Middle frontal gyrus (tissue), 1 donor: ENCODE measurements at regions not wholly inside any gene's neighbourhood (a gene's known extent, or its start where the extent isn't known, plus 50 kb on each side); places are given as distances from the start of the nearest gene placed in this dataset.

Source experiments
- DNase-seq: peaks from one replicate; pipeline ENCODE4 v3.0.0-alpha.2; 2015; ENCODE audit warnings: low spot score; ENCODE audit errors: extremely low spot score

DNA sequence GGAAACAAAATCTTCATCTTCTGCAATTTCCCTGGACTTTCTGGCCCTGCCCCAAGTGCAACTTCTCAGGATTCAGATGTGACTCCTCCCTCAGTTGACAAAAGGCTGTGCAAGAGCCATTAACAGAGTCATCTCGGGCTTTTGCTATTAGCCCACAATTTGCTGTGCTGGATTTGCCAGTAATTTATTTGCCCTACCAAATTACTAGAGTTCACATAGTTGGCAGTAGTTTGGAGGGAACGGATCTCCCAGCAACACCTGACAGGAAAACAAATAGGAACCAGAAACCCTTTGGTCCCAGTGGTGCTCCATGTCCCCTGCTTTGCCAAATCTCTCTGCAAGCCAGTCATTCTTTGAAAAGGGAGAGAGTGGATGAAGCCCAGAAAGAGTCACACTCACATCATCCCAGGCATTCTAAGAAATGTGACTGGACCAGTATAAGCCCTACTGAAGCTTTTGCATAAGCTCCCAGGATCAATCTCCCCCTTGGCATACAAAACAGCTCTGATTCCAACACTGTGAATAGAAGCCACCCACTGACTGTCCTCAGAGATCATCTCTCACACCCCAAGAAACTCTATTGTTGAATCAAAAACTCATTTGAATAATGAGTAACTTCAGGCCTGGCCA lies 350.1 kb upstream of the NBEA start:
- DNase-seq, result no peak

DNA sequence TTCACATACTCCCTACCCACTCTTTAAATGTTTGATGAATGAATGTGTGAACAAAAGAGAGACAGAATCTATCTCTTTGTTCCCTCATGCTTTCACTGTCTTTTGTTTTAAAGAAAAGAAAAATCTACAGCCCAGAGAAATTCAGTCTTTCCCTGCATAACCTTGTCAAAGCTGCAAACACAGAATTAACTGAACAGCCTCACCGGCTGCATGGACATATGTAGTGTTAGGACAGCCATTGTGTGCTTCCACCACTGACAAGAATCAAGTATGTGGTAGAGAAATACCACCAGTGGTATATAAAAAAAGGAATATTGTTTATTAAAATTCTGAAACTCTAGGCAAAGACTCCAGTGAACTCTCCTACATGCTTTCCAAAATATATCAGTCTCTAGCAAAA lies 348.4 kb upstream of the NBEA start:
- DNase-seq, result no peak

DNA sequence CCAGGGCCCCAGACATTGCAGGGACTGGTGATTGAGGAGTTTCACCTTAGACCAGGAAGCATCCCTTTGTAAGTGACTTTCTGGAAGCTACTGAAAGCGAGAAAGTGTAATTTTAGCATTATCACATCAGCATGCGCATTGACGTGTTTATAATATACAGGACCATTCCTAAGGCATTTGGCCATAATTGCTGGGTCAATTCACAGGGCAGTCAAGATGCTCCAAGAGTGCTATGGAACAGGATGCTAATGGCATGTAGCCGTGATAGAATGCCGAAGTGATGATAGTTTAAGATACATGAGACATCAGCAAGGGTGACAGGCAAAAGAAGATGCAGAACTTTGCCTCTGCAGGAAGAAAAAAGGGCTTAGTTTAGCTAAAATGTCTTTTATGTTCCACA lies 347.6 kb upstream of the NBEA start:
- no peak for DNase-seq

DNA sequence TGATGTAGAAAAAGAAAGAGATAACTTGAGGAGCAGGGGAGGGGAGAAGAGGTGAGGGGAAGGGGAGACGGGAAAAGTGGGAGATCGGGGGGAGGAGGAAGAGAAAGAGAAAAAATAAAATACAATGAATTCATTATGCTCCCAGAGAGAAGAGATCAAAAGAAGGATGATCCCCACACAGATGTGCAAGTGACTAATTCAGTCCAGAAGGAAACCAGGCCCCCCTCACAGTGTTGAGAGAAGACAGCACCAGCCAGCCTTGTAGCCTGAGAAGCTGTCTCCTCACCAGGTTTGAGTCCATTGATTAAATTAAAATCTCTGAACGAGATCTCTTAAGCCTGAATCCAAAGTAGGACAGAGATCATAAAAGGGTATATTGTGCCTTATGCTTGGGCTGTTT lies 333.7 kb upstream of the NBEA start:
- no peak for DNase-seq

DNA sequence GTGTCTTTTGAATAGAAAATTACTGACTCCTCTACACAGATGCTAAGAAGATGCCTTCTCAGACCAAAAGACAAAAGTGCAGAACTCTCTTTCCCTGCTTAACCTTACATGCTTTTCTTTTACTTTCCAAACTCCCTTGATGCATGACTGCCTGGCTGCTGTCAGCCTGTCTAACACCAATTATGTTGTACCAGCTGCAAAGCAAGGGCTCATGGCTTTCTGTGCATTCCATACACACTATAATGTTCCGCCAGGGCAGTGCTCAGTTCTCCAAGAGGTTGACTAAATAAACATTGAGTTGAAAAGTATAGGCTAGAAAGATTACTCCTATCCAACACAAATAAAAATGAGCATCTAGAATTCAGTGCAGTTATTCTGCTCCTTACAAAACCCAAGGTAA lies 330.4 kb upstream of the NBEA start:
- no peak for DNase-seq

DNA sequence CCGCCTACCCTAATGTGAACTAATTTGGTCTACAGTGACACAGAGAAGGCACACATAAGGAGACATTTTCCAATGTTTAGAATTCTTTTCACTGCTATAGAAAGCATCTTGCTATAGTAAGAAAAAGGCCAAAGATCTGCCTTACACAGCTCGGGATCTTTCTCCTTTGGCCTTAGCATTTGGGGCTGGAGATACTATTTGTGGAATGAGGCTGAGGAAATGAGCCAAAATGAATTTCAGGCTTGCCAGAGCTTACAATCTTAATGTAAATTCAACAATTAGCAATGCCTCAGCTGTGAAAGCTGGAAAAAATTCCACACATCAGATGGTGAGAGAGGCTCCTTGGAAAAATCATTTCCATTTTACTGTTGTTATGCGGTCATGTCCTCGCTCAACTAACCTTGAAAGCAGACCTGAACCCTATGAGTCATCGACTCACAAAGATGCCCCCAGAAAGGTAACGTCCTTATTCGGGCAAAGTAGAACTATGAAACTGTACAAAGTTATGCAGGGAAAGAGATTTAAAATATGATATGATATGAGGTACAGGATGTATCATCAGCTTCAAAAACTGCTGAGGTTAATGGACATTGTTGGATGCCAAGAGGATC lies 324.5 kb upstream of the NBEA start:
- no peak for DNase-seq

DNA sequence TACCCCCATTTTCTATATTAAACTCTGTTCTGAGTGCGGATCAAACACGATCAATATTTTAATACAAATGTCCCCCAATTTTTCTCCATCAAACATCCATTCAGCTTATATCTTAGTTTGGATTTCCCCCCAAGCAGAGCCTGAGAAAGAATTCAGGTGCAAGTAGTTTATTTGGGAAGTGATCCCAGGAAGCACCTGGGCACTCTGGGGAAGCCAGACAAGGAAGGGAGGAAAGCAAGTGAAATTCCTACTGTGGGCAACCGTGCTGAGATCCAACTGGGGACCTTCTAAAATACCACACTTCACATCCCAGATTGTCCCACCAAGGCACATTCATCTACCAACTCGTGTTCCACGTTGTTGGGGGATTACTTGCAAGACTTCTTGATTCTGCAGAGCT lies 323.4 kb upstream of the NBEA start:
- DNase-seq, result no peak

DNA sequence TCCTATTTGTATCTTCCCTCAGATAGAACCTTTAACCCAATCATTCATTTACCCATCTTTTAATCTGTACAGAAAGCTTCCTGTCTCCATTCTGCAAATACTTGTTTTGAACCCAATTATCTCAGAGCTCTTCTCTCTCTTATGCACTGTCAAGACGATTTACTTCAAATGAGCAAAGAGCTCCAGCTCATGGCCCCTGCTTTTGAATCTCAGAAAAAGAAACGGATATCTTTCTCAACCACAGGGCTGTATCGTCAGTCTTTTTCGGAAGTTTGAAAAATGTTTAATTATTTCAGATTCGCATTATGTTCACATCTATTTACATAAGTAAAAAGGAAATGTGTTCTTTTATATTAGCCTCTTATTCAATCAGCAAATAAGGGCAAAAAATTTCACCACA lies 322.7 kb upstream of the NBEA start:
- DNase-seq, result no peak

DNA sequence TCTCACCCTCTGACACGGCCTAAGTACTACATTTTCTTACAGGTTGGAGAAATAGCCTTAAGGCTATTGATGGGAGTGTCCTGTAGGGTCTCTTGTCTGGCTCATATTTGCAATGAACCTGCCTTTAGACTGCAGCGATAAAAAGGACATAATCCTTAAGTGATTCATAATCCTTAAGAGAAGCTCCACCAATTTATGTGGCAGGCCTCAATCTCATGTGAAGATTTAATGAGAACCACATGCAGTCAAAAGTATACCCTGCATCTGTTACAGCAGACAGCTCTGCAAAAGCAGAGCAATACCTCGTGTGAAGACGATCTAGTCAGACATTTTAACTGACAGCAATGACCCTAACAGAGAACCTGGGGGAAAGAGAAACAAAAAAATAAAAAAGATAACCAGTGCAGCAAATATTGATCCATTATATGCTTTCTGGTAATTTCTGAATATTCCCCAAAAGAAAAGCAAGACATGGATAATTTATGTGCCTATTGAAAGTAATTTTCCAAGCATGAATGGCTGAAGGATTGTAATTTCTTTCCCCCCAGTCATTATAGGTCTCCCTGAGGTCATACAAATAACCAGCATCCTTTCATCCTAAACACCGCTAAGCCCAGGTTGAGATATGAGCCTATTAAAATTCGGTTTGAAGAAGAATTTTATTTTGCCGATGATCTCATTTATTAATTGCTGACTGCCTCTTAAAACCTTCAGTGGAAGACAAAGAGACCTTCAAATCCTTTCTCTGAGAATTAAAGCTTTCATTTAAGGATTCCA lies 321.8 kb upstream of the NBEA start:
- no peak for DNase-seq

DNA sequence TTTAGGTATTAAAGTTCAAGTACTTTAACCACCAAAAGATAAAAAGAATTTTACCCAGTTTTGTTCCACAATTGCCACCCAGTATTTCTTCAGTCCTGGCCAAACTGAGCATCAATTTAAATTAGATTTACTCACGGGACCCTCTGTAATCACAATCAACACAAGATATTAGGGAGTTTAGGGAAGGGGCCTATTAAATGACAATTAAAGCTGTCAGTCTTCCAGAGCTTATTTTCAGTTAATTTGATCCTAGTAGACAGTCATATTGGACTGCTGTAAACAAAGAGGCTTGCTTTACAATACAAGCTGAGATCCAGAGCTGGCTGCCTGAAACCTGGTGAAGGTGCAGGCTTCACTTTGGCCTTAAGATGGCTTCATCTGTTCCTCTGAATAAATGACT lies 321.2 kb upstream of the NBEA start:
- DNase-seq, result no peak

DNA sequence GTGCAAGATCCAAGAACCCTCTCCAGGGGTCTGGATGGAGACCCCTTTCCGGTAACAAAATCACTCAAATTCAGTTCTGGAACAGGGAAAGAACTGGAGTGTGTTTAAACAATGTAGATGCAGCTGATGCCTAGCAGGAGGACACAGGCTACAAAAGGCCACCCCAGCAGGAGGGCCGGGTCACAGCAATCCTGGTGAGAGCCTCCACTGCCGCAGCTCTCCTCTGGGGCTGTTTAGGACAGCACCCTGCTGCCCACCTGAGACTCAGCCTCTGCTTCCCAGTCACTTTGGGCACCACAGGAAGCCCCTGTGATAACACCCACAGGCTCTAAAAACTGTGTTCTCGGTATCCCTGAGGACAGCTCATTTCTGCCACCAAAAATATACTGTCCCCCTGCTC lies 318.7 kb upstream of the NBEA start:
- no peak for DNase-seq

DNA sequence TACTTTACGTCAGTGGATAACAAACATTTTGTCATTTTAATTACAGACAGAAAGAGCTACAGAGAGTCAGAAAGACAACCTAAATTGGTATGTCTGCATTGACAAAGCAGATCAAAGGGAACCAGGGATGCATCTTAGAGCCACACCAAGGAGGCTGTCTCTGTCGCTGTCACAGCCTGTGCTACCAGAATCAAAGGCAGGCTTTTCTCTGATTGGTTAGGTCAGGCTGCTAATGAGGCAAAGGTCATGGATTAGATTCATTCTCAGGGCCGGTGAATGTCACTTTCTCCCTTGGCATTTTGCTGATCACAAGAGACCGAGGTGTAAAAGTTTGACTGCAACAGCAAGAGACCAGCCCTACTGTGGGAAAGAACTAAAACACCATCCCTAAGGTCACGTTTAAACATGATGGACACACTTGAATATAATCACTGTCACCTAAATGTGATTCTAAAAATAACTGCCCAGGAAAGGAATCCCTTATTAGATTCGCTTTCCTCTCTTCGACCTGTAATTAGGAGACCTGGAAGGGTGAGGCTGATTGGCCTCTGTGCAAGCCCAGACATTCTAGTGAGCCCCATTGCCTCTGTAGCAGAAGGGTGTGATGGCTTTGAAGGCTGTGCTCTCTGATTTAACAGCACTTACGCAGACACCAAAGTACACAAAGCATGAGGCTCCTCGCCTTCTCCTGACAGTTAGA lies 314.4 kb upstream of the NBEA start:
- DNase-seq, result no peak

DNA sequence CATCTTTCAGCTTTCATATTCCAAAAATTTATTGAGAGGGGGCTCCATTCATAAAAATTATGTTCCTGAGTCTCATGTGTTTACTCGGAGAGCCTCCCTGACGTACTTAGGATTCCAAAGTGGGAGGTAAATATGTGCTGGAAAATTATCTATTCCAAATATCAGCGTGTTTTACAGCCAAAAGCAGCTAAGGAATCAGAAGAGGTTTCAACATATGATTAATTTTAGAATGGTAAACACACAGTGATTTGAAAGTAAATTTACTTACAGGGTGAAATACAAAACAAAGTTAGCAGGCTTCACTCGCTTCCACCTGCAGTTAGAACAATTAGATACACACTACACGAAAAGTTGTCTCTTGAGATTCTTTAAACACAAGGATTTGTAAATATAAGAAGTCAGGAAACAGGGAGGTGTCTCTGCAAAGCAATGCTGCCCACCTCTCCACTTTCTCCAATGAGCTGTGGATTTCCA lies 313.8 kb upstream of the NBEA start:
- no peak for DNase-seq

DNA sequence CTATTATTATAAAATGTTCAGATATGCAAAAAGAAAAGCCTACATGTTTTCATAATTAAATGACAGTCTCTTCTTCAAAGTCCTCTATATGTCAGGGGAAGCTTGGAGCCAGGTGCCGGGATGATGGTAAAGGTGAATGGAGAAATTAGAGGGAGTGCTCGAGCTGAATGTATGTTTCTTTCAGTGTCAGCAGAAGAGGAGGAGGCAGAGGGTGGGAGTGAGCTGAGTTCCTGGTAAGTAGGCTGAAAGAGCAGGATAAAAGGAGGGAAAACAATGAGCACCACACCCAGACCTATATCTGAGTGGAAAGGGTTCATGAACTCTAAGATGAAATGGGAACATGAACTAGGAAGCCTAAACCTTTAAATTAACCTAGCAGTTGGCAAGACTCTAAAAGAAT lies 307.6 kb upstream of the NBEA start:
- no peak for DNase-seq

DNA sequence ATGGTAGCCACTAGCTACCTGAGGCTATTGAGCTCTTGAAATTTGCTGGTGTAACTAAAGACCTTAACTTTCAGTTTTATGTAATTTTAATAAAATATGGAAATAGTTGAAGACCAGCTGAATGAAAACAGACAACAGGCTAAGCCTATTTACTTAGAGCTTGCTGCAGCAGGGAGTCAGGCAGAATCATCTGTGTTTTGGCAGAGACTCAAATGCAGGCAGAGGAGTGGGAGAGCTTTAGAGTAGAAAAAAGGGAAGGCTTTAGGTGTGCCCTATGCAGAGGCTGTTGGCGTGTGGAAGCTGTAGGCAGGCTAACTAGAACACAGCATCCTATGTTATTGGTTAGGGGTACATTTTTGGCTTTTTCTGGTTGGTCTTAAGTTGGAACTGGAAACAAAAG lies 304.9 kb upstream of the NBEA start:
- no peak for DNase-seq

DNA sequence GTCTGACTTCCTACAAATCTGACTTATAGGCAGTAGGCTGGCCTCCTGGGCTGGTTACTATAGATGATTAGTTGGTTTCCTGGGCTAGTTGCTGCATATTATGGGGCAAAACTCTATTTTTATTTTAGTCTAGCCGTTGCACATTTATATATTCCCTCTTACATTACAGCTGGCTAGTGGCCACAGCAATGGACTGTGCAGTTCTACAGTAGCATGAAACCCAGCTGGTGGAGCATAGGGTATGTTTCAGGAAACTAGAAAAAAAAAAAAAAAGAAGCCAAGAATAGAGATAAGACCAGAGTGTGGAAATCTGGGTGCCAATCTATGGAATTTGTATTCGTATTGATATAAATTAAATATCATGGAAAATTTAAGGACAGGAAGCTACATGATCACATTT lies 304.4 kb upstream of the NBEA start:
- DNase-seq, result no peak

DNA sequence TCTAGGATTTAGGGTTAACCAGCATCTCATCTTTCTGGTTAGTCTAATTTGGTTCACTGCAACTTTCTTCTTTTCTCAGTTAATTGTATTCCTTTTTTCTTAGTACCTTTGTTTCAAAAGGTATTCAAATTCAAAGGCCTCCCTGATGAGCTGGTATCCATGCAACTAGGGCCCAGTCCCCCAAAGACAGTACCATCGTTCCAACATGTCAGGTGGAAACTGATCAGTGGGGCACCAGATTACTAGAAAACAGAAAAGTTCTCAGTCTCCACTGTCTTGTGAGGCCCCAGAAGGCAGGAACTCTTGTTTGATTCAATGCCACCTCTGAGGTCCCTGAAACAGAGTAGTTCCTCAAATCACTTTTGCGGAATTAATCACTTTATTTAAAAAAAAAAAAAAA lies 303.2 kb upstream of the NBEA start:
- DNase-seq, result no peak

DNA sequence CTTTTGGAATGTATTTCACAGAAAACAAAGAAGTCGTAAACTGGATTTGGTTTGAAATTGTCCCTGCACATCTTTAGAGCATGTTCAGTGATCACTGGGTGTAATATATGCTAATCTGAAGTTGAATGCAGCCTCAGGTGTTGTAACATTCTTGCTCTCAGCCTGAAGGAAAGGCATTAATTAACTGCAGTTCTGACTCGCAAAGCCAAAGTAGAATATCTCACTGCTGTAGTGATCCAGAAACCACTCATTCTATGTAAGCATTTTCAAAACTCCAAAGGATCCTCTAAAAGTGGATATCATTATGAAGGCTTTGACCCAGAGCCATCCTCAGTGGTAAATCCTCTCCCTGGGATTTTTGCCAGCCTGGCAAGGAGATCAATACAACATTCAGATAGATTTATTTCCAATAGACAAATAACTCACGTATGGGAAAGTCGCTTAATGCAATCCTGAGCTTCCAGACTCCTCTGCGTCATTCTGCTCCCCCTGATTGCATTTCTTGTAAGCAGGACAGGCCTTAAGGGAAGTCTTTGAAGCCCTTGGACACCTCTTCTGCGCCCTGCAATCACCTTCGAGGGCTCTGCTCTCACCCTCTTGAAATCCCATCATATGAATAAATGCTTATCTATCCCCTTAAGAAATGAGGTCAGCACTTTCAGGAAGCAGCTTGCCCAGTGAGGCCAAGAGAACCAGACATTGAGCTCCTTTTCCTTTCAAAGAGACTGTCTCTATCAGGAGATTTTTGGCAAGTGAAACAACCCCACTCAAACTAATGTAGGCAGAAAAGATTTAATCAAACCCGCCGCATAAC lies 301.7 kb upstream of the NBEA start:
- no peak for DNase-seq

DNA sequence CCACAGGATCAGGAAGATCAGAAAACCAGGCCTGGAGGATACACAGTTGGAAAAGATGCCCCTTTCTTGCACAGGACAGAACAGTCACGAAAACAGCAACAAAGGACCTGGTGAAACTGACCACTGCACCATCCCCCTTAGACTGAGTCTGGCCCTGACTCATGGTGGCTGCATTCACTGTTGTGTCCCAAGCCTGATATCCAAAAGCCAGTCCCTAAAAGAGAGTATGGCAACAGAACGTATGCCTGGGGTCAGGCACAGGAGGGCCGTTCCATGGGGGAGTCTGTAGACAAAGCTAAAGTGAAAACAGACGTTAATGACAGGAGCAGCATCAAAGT lies 301.1 kb upstream of the NBEA start:
- no peak for DNase-seq

DNA sequence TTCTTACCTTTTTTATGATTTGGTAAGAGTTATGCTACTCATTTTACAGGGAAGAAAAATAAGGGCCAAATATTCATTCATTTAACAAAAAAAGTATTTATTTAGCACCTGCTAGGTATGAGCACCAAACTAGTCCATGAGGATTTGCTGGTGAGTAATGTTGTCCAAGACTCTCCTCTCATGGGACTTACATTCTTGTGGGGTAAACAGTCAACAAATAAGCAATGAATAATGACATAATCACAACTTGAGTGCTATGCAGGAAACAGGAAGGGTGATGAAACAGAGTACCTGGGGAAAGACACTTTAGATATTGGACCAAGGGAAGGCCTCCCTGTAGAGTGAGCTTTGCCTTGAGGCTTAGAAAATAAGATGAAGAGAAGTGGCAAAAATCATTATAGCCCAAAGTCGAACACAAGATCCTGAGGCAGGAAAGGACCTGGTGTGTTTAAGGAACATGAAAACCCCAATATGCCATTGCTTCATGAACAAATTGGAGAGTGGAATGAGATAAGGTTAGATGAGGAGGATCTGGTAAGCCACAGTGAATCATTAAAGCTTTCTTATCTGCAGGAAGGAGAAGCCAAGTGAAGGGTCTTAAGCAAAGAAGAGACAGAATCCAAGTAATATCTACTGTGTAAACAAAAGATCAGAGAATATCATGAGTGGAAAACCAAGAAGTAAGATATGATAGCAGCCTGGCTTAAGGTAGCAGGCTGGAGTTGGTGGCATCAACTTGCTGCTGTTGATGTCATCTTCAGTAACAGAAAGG lies 294.5 kb upstream of the NBEA start:
- no peak for DNase-seq

DNA sequence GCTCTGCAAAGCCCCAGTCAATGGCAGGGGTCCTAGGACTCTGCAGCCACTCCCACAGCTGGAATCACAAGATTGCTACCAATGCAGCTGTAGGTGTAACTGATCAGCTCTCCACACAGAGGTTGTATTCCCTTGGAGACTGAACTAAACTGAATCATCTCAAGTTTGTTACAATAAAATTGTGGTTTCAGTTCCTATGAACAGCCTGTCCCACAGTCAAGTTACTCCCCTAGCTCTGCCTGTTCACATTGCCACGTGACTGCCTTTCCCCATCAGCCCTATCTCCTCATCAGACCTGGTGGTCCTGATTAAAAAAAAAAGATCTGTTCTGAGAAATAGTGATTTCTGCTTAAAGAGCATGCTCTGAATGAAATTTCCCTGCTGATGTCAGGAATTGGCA lies 287.9 kb upstream of the NBEA start:
- no peak for DNase-seq
